ENCODE measurements at regions not wholly inside any gene's neighbourhood (a gene's known extent, or its start where the extent isn't known, plus 50 kb on each side); places are given as distances from the start of the nearest gene placed in this dataset.
"Not testable (repeated sequence)": the region's sequence is repeated elsewhere in the genome, so short reads cannot be mapped to it uniquely, and the experiment has no call there.

GRCh38 chr2:125371867-125372266, 1284.1 kb upstream of the GYPC start:
- DNase-seq: no peak

- DNase-seq: no peak
Observed at GRCh38 chr2:125373293-125373692, 1282.7 kb upstream of the GYPC start.

DNA sequence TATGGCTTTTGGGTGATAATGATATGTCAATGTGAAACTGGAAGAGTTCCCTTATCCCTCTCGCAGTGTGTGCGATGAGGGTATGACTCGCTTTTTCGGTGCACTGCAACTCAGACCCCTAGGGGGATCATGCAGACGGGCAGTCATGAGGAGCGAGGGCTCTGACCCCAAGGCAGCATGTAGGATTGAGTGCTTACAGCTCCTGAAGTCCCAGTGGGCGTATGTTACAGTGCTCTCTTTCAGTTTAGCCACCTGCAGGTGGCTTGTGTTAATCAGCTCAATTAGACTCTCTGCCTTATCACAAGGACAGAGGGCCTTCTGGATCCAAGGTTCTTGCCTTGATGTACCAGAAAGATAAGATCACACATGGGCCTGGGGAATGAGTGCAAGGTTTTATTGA, 1269.9 kb upstream of the GYPC start:
- no peak for DNase-seq

GRCh38 chr2:125397535-125398251, 1258.3 kb upstream of the GYPC start:
- DNase-seq: no peak

- DNase-seq: no peak
Observed at GRCh38 chr2:125398738-125399524, 1257.0 kb upstream of the GYPC start.

DNA sequence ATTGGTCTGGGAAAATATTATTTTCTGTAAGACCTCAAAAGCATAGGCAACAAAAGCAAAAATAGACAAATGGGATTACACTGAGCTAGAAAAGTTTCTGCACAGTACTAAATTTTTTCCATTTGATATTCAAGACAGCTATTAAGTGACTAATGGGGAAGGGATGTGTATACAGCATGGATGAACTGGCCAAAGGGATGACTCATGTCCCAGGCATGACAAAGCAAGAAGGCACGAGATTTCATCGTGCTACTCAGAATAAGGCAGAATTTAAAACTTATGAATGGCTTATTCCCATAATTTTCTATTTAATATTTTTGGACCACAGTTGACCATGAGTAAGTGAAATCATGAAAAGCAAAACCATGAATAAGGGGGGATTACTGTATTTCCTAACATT, 1250.1 kb upstream of the GYPC start:
- peak; percentile 95 for DNase-seq

GRCh38 chr2:125408874-125409538, 1247.0 kb upstream of the GYPC start:
- no peak for DNase-seq

- DNase-seq: no peak
Observed at GRCh38 chr2:125418483-125418882, 1237.5 kb upstream of the GYPC start.

DNA sequence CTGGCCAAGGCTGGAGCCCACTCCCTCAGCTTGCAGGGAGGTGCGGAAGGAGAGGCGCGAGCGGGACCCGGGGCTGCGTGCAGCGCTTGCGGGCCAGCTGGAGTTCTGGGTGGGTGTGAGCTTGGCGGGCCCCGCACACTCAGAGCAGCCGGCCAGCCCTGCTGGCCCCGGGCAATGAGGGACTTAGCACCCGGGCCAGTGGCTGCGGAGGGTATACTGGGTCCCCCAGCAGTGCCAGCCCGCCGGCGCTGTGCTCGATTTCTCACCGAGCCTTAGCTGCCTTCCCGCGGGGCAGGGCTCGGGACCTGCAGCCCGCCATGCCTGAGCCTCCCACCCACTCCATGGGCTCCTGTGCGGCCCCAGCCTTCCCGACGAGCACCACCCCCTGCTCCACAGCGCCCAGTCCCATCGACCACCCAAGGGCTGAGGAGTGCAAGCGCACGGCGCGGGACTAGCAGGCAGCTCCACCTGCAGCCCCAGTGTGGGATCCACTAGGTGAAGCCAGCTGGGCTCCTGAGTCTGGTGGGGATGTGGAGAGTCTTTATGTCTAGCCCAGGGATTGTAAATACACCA, 1233.7 kb upstream of the GYPC start:
- not testable (repeated sequence) for DNase-seq

GRCh38 chr2:125424266-125424785, 1231.6 kb upstream of the GYPC start:
- DNase-seq: no peak

DNA sequence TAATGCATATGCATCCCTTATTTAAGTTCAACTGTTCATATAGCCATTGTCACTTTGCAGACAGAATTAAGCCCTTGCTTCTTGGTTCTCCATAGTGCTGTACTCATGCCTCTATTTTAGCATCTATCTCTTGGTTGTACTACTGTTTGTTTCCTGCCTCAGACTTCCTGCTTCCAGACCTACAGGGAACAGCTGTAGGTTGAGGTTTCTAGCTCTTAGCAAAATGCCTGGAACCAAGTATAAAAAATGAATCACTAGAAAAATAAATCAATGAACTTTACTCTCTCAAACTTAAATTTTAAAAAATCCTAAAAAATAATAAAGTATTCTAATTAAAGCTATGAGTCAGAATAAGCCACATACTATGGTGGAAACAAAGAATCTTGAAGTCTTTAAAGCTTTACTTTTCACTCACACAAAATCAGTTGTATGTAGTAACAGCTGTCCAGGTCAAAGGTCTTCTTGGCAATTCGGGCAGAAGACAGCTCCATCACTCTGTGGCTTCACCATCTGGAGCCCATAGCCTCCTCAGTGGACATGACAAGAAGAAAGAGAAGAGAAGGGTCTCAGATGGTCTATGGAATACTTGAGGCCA, 1228.1 kb upstream of the GYPC start:
- peak; percentile 1 for DNase-seq

GRCh38 chr2:125444106-125444505, 1211.9 kb upstream of the GYPC start:
- no peak for DNase-seq

GRCh38 chr2:125445495-125445894, 1210.5 kb upstream of the GYPC start:
- DNase-seq: no peak

GRCh38 chr2:125450092-125450491, 1205.9 kb upstream of the GYPC start:
- no peak for DNase-seq

DNA sequence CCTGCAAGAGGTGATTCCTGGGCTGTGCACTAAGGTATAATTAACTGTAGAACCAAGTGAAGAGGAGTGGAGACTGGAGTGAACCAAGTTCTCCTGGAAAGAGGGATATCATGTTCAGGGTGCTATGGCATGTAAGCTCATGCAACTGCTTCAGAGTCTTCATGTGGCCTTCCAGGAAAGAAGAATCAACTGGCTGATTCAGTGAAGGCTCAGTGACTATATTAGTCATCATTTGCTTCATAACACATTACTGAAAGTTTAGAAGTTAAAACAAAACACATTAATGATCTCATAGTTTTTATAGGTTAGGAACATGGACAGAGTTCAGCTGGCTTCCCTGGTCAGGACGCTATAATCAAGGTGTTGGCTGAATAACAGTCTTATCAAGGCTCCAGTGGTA, 1200.8 kb upstream of the GYPC start:
- no peak for DNase-seq

GRCh38 chr2:125456693-125457363, 1199.1 kb upstream of the GYPC start:
- no peak for DNase-seq

DNA sequence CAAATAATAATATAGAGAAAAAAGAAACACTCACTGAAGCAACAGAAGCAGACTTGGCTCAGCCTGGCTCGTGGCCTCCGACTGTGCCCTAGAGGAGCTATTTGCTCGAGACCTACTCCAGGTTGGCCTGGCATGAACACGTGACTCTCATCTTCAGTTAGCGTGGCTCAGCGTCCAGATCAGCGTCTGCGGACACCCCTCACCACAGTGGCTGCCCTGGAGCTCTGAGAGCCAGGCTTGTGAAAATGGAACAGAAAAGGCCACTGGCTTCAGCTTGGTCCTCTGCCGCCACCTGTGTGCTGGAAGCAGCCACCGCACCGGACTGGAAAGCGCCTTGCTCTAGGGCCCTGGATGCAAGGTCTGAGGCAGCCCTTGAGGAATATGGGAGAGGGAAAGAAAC, 1184.0 kb upstream of the GYPC start:
- DNase-seq: peak; percentile 13

DNA sequence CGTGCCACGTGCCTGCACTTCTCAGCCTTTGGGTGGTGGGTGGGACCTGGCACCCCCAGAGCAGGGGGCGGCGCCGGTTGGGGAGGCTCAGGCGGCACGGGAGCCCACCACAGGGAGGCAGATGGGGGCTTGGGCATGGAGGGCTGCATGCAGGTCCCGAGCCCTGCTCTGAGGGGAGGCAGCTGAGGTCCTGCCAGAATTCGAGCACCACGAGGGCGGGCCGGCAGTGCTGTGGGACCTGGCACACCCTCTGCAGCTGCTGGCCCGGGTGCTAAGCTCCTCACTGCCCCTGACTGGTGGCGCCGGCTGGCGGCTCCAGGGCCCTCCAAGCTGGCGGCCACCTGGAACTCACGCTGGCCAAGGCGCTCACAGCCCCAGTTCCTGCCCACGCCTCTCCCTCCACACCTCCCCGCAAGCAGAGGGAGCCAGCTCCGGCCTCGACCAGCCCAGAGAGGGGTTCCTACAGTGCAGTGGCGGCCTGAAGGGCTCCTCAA, 1176.8 kb upstream of the GYPC start:
- DNase-seq: no peak

DNA sequence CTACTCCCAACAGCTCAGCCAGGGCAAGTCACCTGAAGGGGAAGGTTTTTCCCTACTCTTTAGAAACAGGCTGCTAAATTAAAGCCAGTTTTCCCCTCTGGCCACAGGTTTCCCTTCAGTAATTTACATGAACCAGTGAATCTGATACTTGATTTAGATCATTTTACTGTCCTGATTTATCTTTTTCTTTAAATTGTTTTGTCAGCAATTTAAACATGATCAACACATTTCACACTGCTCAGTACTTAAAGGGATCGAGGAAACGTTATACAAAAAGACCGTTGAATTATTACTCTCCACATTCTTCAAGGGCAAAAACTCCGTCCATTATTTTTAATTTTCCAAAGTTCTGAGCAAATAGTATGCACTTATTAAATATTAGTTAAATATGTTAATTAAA, 1165.7 kb upstream of the GYPC start:
- DNase-seq: no peak

GRCh38 chr2:125491663-125492062, 1164.3 kb upstream of the GYPC start:
- DNase-seq: no peak

GRCh38 chr2:125512313-125512712, 1143.6 kb upstream of the GYPC start:
- no peak for DNase-seq
